Immature natural killer cell (primary cell): ENCODE measurements at regions not wholly inside any gene's neighbourhood (a gene's known extent, or its start where the extent isn't known, plus 50 kb on each side); places are given as distances from the start of the nearest gene placed in this dataset.

Source experiments
- DNase-seq, 3 donors: peaks; one replicate each; pipeline ENCODE4 v3.0.0; 2022; ENCODE audit warnings: mixed read lengths in 1 of 3
- H3K27ac Mint-ChIP-seq, 6 donors: one replicate each; pipeline ENCODE4 v1.8.0; 2020; ENCODE audit warnings: mixed read lengths in 6 of 6, mild to moderate bottlenecking in 5 of 6, inconsistent platforms in 4 of 6, moderate library complexity in 3 of 6
- H3K27me3 Mint-ChIP-seq, 3 donors: one replicate each; pipeline ENCODE4 v1.8.0; 2020 to 2021; ENCODE audit warnings: low read depth in 3 of 3, mild to moderate bottlenecking in 3 of 3, mixed read lengths in 3 of 3, moderate library complexity in 3 of 3, inconsistent platforms in 1 of 3
- H3K36me3 Mint-ChIP-seq, 3 donors: one replicate each; pipeline ENCODE4 v1.8.0; 2020; ENCODE audit warnings: mixed read lengths in 3 of 3, inconsistent platforms in 2 of 3, mild to moderate bottlenecking in 2 of 3
- H3K4me1 Mint-ChIP-seq, 2 donors: one replicate each; pipeline ENCODE4 v1.8.0; 2020; ENCODE audit warnings: inconsistent platforms in 2 of 2, mild to moderate bottlenecking in 2 of 2, mixed read lengths in 2 of 2, moderate library complexity in 1 of 2
- H3K4me3 Mint-ChIP-seq, 5 donors: one replicate each; pipeline ENCODE4 v1.8.0; 2020; ENCODE audit warnings: mild to moderate bottlenecking in 5 of 5, mixed read lengths in 5 of 5, inconsistent platforms in 3 of 5, moderate library complexity in 3 of 5
- H3K9me3 Mint-ChIP-seq, 6 donors: one replicate each; pipeline ENCODE4 v1.8.0; 2020; ENCODE audit warnings: mild to moderate bottlenecking in 6 of 6, mixed read lengths in 6 of 6, inconsistent platforms in 4 of 6, moderate library complexity in 3 of 6

DNA sequence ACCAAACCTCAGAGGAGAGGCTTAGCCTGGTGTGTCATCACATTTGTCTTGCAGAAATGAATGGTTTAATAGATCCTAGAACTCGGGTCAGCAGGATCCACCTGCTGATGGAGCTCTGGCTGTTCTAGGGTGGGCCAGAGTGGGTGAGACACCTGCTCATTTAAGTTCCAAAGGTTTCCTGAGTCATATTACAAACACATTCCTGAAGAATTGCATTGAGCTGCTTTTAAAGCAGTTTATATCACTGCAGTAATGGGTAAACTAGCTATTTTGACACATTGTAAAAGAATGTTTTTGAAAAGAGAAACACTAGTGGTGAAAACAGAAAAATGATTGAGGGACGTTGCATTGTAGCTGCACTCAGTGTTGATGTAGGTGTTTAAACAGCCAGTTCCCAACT is 175.3 kb upstream of the TCF4 start:
- DNase-seq = no peak
- Mint-ChIP-seq H3K27ac (no peak overlapping the region), H3K27me3 (peaks cover 0 to 2% (median 0%) of the 10 kb centered on the region in 3 donors), H3K4me1 (no peaks in the 10 kb centered on the region), H3K9me3 (peaks cover 0 to 2% (median 0%) of the 10 kb centered on the region in 6 donors), H3K36me3 (no peaks in the 10 kb centered on the region), H3K4me3 (no peak overlapping the region)

- Mint-ChIP-seq H3K36me3 (no peaks in the 10 kb centered on the region), H3K4me3 (no peak overlapping the region), H3K27ac (no peak overlapping the region), H3K27me3 (peaks cover 0 to 2% (median 0%) of the 10 kb centered on the region in 3 donors), H3K9me3 (peaks cover 0 to 2% (median 0%) of the 10 kb centered on the region in 6 donors), H3K4me1 (no peaks in the 10 kb centered on the region)
- DNase-seq = no peak
These were observed 174.4 kb upstream of the TCF4 start for GRCh38 chr18:55762424-55762823.

DNA sequence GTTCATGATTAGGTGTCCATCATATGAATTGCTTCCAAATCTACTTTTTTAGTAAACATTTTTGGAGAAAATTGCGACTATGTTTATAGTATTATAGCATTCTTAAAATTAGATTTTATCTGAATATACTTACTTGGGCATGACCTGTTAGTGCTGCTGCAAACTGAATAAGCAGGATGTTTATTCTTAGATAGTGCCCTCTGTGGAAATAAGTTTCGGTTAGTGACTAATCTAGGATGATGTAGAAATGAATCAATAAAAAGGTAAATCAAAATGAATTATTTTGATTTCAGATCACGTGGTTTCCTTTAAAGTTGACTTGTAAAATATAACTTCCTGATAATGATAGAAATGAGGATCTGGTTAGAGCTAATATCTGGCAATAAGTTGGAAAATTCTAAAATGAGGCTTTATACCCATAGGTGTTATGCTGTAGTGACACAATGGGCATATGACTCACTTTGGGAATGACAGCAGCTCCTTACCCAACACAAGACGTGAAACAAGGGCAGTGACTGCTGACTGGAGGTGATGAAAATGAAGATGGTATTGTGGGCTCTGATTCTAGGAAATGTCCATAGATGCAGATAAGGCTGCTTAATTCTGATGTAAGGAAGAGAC is 165.8 kb upstream of the TCF4 start:
- H3K27me3 Mint-ChIP-seq = no peaks in the 10 kb centered on the region
- DNase-seq = no peak
- H3K9me3 Mint-ChIP-seq = peaks cover 0 to 2% (median 0%) of the 10 kb centered on the region in 6 donors
- H3K4me3 Mint-ChIP-seq = no peak overlapping the region
- no peak overlapping the region for H3K27ac Mint-ChIP-seq
- no peaks in the 10 kb centered on the region for H3K36me3 Mint-ChIP-seq
- H3K4me1 Mint-ChIP-seq = no peaks in the 10 kb centered on the region

DNA sequence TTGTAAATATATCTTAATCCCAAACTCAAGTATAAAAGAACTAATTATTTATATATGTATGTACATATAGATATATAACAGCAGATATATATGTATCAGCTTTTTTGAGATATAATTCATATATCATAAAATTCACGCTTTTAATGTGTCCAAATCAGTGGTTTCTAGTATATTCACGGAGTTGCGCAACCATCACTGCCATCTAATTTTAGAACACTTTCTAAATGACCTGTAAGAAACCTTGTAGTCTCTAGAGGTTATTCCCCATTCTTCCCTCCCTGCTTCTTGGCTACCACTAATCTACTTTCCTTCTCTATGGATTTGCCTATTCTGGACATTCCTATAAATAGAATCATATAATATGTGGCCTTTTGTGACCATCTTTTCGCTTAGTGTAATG is 163.5 kb upstream of the TCF4 start:
- Mint-ChIP-seq H3K4me1 (no peaks in the 10 kb centered on the region), H3K36me3 (no peaks in the 10 kb centered on the region)

GRCh38 chr18:55748227-55748738 is 160.3 kb upstream of the TCF4 start:
- H3K36me3 Mint-ChIP-seq = no peaks in the 10 kb centered on the region
- H3K27me3 Mint-ChIP-seq = peaks cover 0 to 2% (median 0%) of the 10 kb centered on the region in 3 donors
- H3K4me3 Mint-ChIP-seq = no peak overlapping the region
- no peaks in the 10 kb centered on the region for H3K4me1 Mint-ChIP-seq
- DNase-seq = no peak
- no peak overlapping the region for H3K27ac Mint-ChIP-seq
- H3K9me3 Mint-ChIP-seq = peaks cover 0 to 2% (median 0%) of the 10 kb centered on the region in 6 donors

More for the DNA sequence above, 163.5 kb upstream of the TCF4 start:
- no peak overlapping the region for H3K4me3 Mint-ChIP-seq
- H3K9me3 Mint-ChIP-seq = peaks cover 0 to 2% (median 0%) of the 10 kb centered on the region in 6 donors
- no peak for DNase-seq
- H3K27ac Mint-ChIP-seq = no peak overlapping the region
- no peaks in the 10 kb centered on the region for H3K27me3 Mint-ChIP-seq

GRCh38 chr18:55744206-55744605 is 156.2 kb upstream of the TCF4 start:
- Mint-ChIP-seq H3K27me3 (peaks cover 0 to 2% (median 2%) of the 10 kb centered on the region in 3 donors), H3K27ac (no peak overlapping the region), H3K4me1 (no peaks in the 10 kb centered on the region), H3K36me3 (no peaks in the 10 kb centered on the region), H3K9me3 (peaks cover 0 to 1% (median 0%) of the 10 kb centered on the region in 6 donors), H3K4me3 (no peak overlapping the region)
- no peak for DNase-seq

DNA sequence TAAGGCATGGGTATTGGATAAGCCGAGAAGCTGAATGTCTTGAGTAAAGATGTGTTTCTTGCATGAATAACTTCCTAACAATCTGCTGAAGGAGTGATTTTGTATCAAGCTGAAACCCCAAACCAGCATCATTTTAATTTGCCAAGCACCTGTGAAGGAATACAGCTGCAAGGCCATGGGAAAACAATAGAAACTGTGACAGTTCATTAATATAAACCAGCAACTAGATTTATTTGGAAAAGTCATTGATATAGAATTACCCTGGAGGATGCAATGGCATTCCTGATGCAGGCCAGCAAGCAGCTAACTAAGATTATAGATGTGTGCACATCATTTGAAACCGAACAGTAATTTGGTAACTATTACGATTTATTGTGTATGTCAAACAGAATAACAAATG is 155.7 kb upstream of the TCF4 start:
- Mint-ChIP-seq H3K36me3 (no peaks in the 10 kb centered on the region), H3K27me3 (peaks cover 0 to 2% (median 2%) of the 10 kb centered on the region in 3 donors), H3K27ac (no peak overlapping the region), H3K9me3 (peaks cover 0 to 3% (median 0%) of the 10 kb centered on the region in 6 donors), H3K4me1 (no peaks in the 10 kb centered on the region), H3K4me3 (no peak overlapping the region)
- DNase-seq = no peak

DNA sequence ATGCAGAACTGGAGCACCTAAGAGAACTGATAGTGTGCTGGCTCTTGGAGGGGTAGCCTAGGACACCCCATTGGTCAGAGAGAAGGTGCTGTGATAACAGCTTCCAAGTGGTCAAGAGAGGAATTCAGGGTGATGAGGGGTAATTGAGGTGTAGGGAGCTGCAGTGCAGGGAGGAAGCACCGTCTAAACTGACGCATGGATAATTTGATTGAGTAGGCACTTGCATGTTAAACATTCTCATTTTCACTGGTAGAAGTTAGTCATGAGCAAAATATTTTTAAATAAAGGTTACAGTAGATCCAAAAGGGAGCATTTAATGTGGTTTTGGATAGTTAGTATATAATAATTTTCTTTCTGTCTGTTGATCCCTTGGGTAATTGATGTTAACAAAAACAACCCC is 155.1 kb upstream of the TCF4 start:
- Mint-ChIP-seq H3K27me3 (peaks cover 0 to 2% (median 2%) of the 10 kb centered on the region in 3 donors), H3K27ac (no peak overlapping the region), H3K4me1 (no peaks in the 10 kb centered on the region), H3K36me3 (no peaks in the 10 kb centered on the region), H3K9me3 (peaks cover 0 to 7% (median 0%) of the 10 kb centered on the region in 6 donors), H3K4me3 (no peak overlapping the region)
- no peak for DNase-seq

- no peak overlapping the region for H3K4me3 Mint-ChIP-seq
- H3K27me3 Mint-ChIP-seq = peaks cover 0 to 2% (median 2%) of the 10 kb centered on the region in 3 donors
- no peaks in the 10 kb centered on the region for H3K36me3 Mint-ChIP-seq
- no peak for DNase-seq
- H3K27ac Mint-ChIP-seq = no peak overlapping the region
- peaks cover 0 to 7% (median 0%) of the 10 kb centered on the region in 6 donors for H3K9me3 Mint-ChIP-seq
- no peaks in the 10 kb centered on the region for H3K4me1 Mint-ChIP-seq
These were observed 151.5 kb upstream of the TCF4 start for GRCh38 chr18:55739488-55739887.

GRCh38 chr18:55738483-55739114 is 150.6 kb upstream of the TCF4 start:
- DNase-seq = no peak
- no peak overlapping the region for H3K27ac Mint-ChIP-seq
- peaks cover 0 to 7% (median 0%) of the 10 kb centered on the region in 6 donors for H3K9me3 Mint-ChIP-seq
- no peaks in the 10 kb centered on the region for H3K36me3 Mint-ChIP-seq
- H3K4me1 Mint-ChIP-seq = no peaks in the 10 kb centered on the region
- H3K4me3 Mint-ChIP-seq = no peak overlapping the region
- peaks cover 0 to 2% (median 0%) of the 10 kb centered on the region in 3 donors for H3K27me3 Mint-ChIP-seq

- Mint-ChIP-seq H3K4me3 (no peak overlapping the region), H3K27me3 (peaks cover 0 to 2% (median 0%) of the 10 kb centered on the region in 3 donors), H3K27ac (no peak overlapping the region), H3K36me3 (no peaks in the 10 kb centered on the region), H3K4me1 (no peaks in the 10 kb centered on the region), H3K9me3 (peaks cover 0 to 7% (median 0%) of the 10 kb centered on the region in 6 donors)
- no peak for DNase-seq
These were observed 149.9 kb upstream of the TCF4 start for GRCh38 chr18:55737781-55738468.

DNA sequence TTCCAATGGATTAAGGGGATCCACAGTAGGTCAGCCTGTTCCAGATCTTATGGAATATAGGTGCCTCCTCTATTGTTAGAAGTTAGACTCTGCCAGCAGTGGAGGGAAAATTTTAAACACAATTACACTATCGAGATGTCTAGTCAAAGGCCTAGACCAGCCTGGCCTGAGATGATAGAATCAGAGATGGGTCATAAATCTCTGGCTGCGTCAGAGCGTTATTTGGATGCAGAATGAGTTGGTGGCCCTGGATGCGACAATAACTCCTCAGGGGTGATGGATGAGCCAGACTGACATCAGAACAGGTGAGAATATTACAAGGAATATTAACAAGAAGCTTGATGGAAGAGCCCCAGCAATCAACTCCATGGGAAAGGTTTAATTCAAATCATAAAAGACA is 149.3 kb upstream of the TCF4 start:
- no peaks in the 10 kb centered on the region for H3K4me1 Mint-ChIP-seq
- H3K27me3 Mint-ChIP-seq = peaks cover 0 to 2% (median 0%) of the 10 kb centered on the region in 3 donors
- no peak overlapping the region for H3K27ac Mint-ChIP-seq
- H3K36me3 Mint-ChIP-seq = no peaks in the 10 kb centered on the region
- no peak overlapping the region for H3K4me3 Mint-ChIP-seq
- no peak for DNase-seq
- H3K9me3 Mint-ChIP-seq = peaks cover 0 to 7% (median 0%) of the 10 kb centered on the region in 6 donors

- no peak for DNase-seq
- H3K4me3 Mint-ChIP-seq = no peak overlapping the region
- H3K27ac Mint-ChIP-seq = no peak overlapping the region
- peaks cover 0 to 6% (median 0%) of the 10 kb centered on the region in 6 donors for H3K9me3 Mint-ChIP-seq
- no peaks in the 10 kb centered on the region for H3K36me3 Mint-ChIP-seq
- H3K4me1 Mint-ChIP-seq = no peaks in the 10 kb centered on the region
- H3K27me3 Mint-ChIP-seq = no peaks in the 10 kb centered on the region
These were observed 148.0 kb upstream of the TCF4 start for GRCh38 chr18:55735969-55736368.
